T-helper 1 cell treated with Interleukin-12 subunit alpha and Interleukin-12 subunit beta and Interleukin-4 antibody, amounts not matched to agents 30 μg/mL and 1 μg/mL, for 36 hours (primary cell): ENCODE measurements at regions not wholly inside any gene's neighbourhood (a gene's known extent, or its start where the extent isn't known, plus 50 kb on each side); places are given as distances from the start of the nearest gene placed in this dataset.
A peak's percentile ranks its signal among the peaks of the same experiment; 100 is the strongest.

ENCODE experiments used
- H3K27ac Mint-ChIP-seq: one replicate; pipeline ENCODE4 v1.8.0; 2021; ENCODE audit warnings: mild to moderate bottlenecking, mixed read lengths
- H3K27me3 Mint-ChIP-seq: one replicate; pipeline ENCODE4 v1.8.0; 2021; ENCODE audit warnings: low read depth, mixed read lengths
- H3K36me3 Mint-ChIP-seq: one replicate; pipeline ENCODE4 v1.8.0; 2021; ENCODE audit warnings: low read depth, mixed read lengths
- H3K4me1 Mint-ChIP-seq: one replicate; pipeline ENCODE4 v1.8.0; 2021; ENCODE audit warnings: low read depth, mixed read lengths
- H3K4me3 Mint-ChIP-seq: one replicate; pipeline ENCODE4 v1.8.0; 2021; ENCODE audit warnings: mild to moderate bottlenecking, moderate library complexity, mixed read lengths
- H3K9me3 Mint-ChIP-seq: one replicate; pipeline ENCODE4 v1.8.0; 2021; ENCODE audit warnings: mixed read lengths

DNA sequence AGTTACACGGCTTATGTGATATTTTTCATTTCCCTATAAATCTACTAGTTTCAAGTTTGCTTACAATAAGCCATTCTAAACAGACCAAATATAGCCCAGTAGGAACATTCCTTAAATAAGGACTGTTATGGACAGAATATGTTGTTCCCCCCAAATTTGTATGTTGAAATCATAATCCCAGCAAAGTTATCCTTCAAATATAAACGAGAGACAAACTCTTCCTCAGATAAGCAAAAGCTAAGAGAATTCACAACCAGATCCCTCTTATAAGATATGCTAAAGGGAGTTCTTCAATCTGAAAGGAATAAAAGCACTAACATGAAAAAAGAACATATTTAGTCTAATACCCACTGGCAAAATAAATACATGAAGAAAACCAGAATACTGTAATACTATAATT lies 795.5 kb upstream of the GJE1 start:
- no peaks in the 10 kb centered on the region for H3K4me1 Mint-ChIP-seq
- no peaks in the 10 kb centered on the region for H3K9me3 Mint-ChIP-seq
- no peak overlapping the region for H3K27ac Mint-ChIP-seq
- no peaks in the 10 kb centered on the region for H3K36me3 Mint-ChIP-seq
- H3K27me3 Mint-ChIP-seq: no peaks in the 10 kb centered on the region
- H3K4me3 Mint-ChIP-seq: no peak overlapping the region

DNA sequence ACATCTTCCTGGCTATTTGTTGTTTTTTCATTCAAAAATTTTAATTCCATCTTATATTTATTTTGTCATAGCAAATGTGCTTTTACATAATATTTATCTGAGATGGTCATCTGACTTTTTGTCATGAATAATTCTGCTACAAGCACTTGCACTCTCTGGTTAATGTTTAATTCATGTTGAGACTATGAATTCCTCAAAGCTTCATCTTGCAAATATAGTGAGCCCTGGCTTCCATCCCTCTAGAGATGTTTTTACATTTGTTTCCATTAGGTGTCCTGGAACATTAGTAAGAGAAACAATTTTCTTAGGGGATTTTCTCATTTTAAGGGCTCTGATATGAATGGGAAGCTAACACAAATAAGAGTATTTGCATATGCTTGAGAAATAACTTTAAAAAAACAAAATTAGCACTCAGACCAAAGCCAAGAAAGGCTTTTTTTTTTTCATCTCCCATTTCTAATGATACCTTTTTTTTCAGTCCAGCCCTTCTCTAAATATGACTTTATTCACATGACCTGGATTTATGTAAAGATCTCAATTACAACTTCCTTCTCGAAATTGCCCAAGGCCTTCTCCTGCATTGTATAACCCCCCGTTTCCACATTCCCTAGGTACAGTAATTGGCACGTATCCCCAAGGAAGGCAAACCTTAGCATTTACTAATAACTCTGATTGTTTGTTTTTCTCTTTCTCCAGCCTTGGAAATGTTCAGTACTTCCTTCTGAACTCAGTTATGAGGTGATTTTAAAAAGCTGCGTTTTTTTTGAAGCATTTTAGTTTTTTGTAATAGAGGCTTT lies 797.0 kb upstream of the GJE1 start:
- Mint-ChIP-seq H3K36me3 (no peaks in the 10 kb centered on the region), H3K9me3 (no peaks in the 10 kb centered on the region), H3K4me3 (no peak overlapping the region), H3K4me1 (no peaks in the 10 kb centered on the region), H3K27ac (no peak overlapping the region), H3K27me3 (no peaks in the 10 kb centered on the region)

DNA sequence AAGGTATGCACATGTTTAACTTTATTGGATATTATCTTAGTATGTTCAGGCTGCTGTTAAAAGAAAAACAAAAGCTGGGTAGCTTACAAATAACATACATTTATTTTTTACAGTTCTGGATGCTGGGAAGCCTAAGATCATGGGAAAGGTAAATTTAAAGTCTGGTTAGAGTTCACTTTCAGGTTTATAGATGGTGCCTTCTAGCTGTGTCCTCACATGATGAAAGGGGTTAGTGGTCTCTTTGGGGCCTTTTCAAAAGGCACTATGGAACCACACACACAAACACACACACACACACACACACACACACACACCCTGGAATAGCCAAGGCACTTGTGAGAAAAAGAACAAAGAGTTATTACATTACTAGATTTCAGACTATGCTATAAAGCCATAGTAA lies 805.8 kb upstream of the GJE1 start:
- H3K27me3 Mint-ChIP-seq: no peaks in the 10 kb centered on the region
- no peak overlapping the region for H3K27ac Mint-ChIP-seq
- H3K4me3 Mint-ChIP-seq: no peak overlapping the region
- peaks cover 2% of the 10 kb centered on the region for H3K4me1 Mint-ChIP-seq
- no peaks in the 10 kb centered on the region for H3K36me3 Mint-ChIP-seq
- no peaks in the 10 kb centered on the region for H3K9me3 Mint-ChIP-seq

DNA sequence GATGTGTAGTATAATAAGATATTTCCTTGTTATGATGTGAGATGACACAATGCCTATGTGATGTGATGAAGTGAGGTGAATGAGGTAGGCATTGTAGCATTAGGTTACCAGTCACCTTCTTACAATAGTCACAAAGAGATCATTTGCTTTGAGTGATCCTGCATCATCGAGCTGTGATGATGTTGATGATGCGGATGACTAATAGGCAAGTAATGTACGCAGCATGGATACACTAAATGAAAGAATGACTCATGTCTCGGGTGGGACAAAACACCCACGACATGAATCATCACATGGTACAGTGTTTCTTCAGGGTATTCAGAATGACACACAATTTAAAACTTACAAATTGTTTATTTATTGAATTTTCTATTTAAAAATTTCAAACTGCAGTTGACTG lies 806.3 kb upstream of the GJE1 start:
- Mint-ChIP-seq H3K4me1 (peaks cover 2% of the 10 kb centered on the region), H3K9me3 (no peaks in the 10 kb centered on the region), H3K36me3 (no peaks in the 10 kb centered on the region), H3K4me3 (peak overlapping the region; percentile 8), H3K27me3 (no peaks in the 10 kb centered on the region), H3K27ac (no peak overlapping the region)

DNA sequence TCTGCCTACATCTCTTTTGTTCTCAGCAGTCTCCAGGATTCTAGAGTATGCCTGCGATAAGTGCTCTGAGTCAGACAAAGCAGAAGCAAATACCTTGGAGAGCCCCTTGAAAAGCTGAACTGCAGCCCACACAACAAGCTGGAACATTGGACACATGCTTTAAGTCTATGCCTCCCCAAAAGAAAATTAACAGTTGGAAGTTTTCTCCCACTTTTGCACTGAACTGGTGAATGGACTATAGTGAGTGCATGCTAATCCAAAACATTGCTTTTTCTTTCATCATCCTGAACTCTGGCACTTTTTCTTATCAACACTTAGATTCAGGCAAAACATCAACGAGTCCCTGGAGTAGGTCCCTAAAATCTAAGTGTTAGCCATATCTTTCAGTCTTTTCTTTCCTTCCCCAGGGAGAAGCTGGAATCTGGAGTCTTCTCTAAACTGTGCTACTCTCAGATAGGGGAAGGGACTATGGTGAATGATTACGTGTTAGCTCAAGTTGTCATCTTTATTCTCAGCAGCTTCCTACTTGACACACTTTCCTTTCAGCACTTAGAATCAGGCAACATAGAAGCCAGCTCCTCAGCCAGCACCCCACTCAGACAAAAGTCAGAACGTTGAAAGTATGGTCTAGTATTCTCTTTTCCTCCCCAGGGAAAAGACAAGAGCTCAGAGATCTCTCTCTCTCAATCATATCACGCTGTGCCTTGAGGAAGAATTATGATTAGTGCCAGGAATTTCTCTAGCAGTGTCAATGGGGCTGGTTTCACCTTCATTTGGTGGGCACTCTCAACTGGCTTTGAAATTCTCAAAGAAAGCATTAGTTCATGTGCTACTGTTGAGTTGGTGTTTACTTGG lies 811.0 kb upstream of the GJE1 start:
- peaks cover 3% of the 10 kb centered on the region for H3K27me3 Mint-ChIP-seq
- no peak overlapping the region for H3K4me3 Mint-ChIP-seq
- no peaks in the 10 kb centered on the region for H3K36me3 Mint-ChIP-seq
- peaks cover 2% of the 10 kb centered on the region for H3K4me1 Mint-ChIP-seq
- no peaks in the 10 kb centered on the region for H3K9me3 Mint-ChIP-seq
- no peak overlapping the region for H3K27ac Mint-ChIP-seq

DNA sequence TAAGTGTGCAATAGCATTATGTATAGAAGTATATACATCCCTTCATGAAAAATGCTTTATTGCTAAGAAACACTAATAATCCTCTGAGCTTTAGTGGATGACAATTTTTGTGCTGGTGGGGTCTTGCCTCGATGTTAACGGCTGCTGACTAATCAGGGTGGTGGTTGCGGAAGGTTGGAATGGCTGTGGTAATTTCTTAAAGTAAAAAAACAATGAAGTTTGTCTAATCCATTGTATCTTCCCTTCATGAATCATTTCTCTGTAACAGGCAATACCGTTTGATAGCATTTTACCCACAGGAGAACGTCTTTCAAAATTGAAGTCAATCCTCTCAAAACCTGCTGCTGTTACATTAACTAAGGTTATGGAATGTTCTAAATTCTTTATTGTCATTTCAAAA lies 816.5 kb upstream of the GJE1 start:
- Mint-ChIP-seq H3K27me3 (peaks cover 3% of the 10 kb centered on the region), H3K9me3 (no peaks in the 10 kb centered on the region), H3K4me3 (no peak overlapping the region), H3K4me1 (no peaks in the 10 kb centered on the region), H3K36me3 (no peaks in the 10 kb centered on the region), H3K27ac (no peak overlapping the region)

DNA sequence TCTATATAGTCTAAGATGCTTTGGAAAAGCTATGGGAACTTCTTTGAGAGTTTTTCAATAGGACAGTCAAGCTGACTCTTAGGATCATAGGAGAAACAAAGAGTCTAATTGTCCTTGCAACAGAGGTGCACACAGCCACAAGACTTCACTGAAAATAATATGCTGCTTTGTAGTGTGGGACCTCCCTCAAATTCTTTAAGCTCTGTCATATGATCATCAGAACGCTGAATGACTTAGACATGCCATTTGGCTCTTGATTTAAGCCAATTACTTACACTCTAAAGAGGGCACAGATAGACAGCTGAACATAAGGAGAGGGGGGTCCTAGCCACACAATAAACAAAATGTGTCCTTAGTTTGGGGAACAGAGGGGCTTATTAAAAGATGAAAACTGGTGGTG lies 818.7 kb upstream of the GJE1 start:
- Mint-ChIP-seq H3K36me3 (no peaks in the 10 kb centered on the region), H3K4me3 (no peak overlapping the region), H3K4me1 (no peaks in the 10 kb centered on the region), H3K27me3 (no peaks in the 10 kb centered on the region), H3K27ac (no peak overlapping the region), H3K9me3 (no peaks in the 10 kb centered on the region)

DNA sequence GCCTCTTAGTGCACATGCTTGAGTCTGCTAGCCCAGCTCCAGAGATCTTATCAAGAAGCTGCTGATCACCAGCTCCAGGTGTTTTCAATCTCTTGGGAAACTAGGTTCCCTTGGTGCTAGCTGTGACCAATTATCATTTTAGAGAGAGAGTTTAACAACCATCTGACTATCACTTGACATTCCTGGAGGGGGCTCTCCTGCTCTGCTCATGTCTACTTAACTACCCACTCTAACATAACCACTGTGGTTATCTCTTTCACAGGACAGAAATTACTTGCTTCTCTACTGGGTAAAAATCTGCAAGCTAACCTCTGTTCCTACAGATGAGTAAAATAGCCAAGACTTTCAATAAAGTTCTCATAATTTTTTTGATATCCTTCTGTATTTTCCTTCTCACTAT lies 823.4 kb upstream of the GJE1 start:
- no peaks in the 10 kb centered on the region for H3K27me3 Mint-ChIP-seq
- H3K4me1 Mint-ChIP-seq: no peaks in the 10 kb centered on the region
- no peaks in the 10 kb centered on the region for H3K9me3 Mint-ChIP-seq
- no peak overlapping the region for H3K27ac Mint-ChIP-seq
- no peaks in the 10 kb centered on the region for H3K36me3 Mint-ChIP-seq
- H3K4me3 Mint-ChIP-seq: no peak overlapping the region

DNA sequence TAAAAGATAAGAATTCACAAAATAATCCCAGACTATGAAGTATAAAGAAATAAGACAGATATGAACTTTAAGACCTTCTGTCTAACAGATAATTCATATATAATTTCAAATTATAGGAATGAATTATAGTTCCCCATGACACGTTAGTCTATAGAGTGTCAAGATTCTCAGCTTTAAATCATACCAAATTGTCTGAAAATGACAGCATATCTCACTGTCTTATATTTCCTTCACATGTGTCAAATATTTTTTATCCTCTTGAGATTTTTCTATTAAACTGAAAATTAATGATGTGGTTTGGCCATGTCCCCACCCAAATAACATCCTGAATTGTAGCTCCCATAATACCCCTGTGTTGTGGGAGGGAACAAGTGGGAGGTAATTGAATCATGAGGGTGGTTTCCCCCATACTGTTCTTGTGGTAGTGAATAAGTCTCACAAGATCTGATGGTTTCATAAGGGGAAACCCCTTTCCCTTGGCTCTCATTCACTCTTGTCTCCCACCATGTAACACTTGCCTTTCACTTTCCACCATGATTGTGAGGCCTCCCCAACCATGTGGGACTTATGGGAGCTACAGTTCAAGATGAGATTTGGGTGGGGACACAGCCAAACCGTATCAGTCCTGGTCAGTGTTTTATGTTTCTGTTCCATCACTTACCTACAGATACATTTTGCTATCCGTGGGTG lies 825.3 kb upstream of the GJE1 start:
- Mint-ChIP-seq H3K27me3 (no peaks in the 10 kb centered on the region), H3K4me3 (no peak overlapping the region)

DNA sequence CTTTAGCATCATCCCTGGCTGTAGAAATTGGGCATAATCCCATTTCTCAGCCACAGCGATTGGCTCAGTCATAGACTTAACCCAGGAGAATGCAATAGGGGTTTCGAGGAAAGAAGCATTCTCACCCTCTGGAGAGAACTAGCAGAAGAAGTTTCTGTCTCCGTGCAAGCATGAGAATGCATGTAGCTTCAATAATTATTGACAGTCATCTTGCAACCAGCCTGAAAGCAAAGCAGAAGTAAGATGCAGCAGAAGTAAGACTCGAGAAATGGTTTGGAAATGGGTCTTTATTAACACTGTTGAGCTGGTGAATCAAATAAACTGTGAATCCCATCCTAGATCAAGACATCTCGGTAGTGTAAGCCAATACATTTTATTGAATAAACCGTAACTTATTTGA lies 828.8 kb upstream of the GJE1 start:
- no peaks in the 10 kb centered on the region for H3K36me3 Mint-ChIP-seq
- no peak overlapping the region for H3K27ac Mint-ChIP-seq
- H3K4me1 Mint-ChIP-seq: no peaks in the 10 kb centered on the region
- H3K27me3 Mint-ChIP-seq: no peaks in the 10 kb centered on the region
- H3K4me3 Mint-ChIP-seq: no peak overlapping the region
- H3K9me3 Mint-ChIP-seq: no peaks in the 10 kb centered on the region

More for the DNA sequence above, 825.3 kb upstream of the GJE1 start:
- Mint-ChIP-seq H3K27ac (no peak overlapping the region), H3K36me3 (no peaks in the 10 kb centered on the region), H3K9me3 (no peaks in the 10 kb centered on the region), H3K4me1 (no peaks in the 10 kb centered on the region)

DNA sequence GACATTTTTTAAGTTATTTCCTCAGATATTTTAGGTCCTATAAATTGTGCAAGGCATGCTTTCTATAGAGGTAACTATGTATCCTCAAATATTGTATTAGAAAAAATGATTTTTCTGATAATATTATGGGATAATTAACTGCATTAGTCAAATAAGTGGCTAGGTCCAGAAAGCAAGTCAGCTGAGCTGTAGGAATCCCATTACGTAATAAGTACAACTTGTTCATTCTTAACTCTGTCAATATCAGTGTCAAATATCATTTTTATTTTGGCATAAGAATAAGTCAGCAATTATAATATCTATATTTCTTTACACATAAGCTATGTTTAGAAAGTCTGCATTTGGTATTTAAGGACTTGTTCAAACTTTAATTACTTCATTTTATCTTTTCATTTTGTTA lies 830.9 kb upstream of the GJE1 start:
- Mint-ChIP-seq H3K27ac (no peak overlapping the region), H3K9me3 (no peaks in the 10 kb centered on the region), H3K27me3 (no peaks in the 10 kb centered on the region), H3K4me3 (no peak overlapping the region), H3K4me1 (no peaks in the 10 kb centered on the region), H3K36me3 (no peaks in the 10 kb centered on the region)

DNA sequence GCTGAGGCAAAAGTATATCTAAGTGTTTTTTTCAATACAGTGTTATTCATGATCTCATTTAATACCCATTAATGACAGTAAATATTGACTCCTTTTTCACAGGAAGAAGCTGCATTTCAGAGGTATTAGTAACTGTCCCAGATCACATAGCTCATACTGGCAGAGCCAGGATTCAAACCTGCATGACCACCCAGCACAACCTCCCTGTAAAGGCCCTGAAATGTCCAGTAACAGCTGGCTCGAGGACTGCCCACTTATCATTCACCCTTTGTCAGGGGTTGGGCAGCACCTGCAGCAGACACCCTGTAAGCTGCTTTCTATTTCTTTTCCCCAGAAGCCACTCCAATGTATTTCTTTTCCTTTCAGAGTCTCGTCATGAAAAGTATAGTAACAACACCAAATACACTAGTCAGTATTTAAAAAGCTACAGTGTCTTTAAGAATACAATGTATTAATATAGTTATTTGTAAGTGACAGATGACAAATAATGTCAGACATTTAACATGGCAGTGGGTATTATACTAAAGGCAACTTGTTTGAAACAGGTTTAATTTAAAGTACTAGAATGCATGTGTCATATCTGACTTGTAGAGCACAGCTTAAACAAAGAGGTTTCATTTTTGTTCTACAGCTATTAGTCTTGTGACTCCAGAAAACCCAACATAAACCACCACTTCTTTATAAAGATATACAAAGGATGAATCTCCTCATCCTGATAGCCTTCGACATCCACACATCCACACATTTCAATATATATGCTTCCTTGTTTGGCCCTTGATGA lies 841.6 kb upstream of the GJE1 start:
- Mint-ChIP-seq H3K9me3 (peaks cover 4% of the 10 kb centered on the region), H3K4me3 (no peak overlapping the region), H3K36me3 (no peaks in the 10 kb centered on the region), H3K4me1 (no peaks in the 10 kb centered on the region), H3K27ac (no peak overlapping the region), H3K27me3 (no peaks in the 10 kb centered on the region)

DNA sequence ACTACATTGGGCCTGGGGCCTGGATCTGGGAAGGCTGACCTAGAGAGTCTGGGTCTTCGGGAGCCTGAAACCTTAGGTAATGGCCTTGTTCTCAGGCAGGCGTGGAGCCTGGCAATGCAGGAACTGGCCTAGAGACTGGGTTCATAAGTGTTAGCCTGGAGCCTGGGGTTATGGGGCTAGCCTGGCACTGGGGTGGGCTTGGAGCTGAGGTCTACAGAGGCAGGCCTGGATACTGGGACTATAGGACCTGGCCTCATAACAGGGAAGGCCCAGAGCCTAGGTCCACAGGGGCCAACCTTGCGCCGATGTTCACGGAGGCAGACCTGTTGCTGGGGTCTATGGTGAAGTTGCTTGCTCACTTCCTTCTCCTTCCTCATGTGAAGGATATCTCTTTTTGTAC lies 843.8 kb upstream of the GJE1 start:
- Mint-ChIP-seq H3K36me3 (no peaks in the 10 kb centered on the region), H3K27ac (no peak overlapping the region), H3K4me3 (no peak overlapping the region)

DNA sequence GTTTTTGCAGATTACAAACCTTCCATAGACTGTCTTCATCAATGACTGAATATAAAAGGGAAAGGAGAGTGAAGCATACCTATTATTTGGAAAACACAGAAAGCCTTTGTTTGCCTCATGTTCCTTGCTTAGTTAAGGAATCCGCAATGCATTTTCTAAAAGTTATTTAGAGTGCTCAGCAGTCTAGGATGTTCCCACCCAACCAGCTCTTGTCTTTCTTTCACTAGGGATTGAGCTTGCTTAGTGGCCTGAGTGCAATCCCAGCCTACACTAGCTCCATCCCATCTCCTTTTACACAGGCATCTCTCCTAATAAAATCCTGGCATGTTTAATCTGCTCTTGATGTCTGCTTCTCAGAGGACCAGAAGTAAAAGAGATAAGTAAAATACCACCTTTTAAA lies 850.5 kb upstream of the GJE1 start:
- no peaks in the 10 kb centered on the region for H3K27me3 Mint-ChIP-seq
- H3K4me3 Mint-ChIP-seq: no peak overlapping the region
- H3K4me1 Mint-ChIP-seq: no peaks in the 10 kb centered on the region
- H3K36me3 Mint-ChIP-seq: no peaks in the 10 kb centered on the region
- no peak overlapping the region for H3K27ac Mint-ChIP-seq
- H3K9me3 Mint-ChIP-seq: no peaks in the 10 kb centered on the region

More for the DNA sequence above, 843.8 kb upstream of the GJE1 start:
- peaks cover 4% of the 10 kb centered on the region for H3K9me3 Mint-ChIP-seq
- H3K4me1 Mint-ChIP-seq: no peaks in the 10 kb centered on the region
- H3K27me3 Mint-ChIP-seq: no peaks in the 10 kb centered on the region
